ENCODE measurements at regions not wholly inside any gene's neighbourhood (a gene's known extent, or its start where the extent isn't known, plus 50 kb on each side); places are given as distances from the start of the nearest gene placed in this dataset.

DNA sequence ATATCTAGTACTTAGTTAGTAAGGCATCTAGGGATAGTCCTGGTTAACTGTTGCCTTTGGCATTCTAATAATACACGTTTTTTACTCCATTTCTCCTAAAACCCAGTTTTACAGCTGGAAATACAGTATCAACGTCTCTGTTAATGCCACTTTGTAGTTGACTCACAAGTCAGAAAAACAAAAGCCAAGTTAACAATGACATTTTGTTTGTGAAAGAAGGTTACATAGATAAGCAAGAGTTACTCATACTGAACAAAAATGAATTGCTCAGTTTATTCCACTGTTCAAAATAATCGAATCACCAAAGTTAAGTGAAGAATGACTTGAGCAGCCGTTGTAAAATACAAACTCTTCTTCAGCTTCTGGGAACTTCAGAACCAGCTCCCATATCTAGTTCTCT is 540.3 kb downstream of the ETS1 start:
- no peak overlapping the region for H3K18ac ChIP-seq (ENCODE audit: low read depth, low read length)
- no peak overlapping the region for H3K4ac ChIP-seq (ENCODE audit: low read depth, low read length)
- no peak overlapping the region for H2BK5ac ChIP-seq (ENCODE audit: low read depth, low read length, poor library complexity, severe bottlenecking)
- no peak overlapping the region for H3K4me2 ChIP-seq (ENCODE audit: low read depth, low read length)
- no peak overlapping the region for H4K5ac ChIP-seq (ENCODE audit: low read depth, low read length)
- TF ChIP-seq RAD21 (IDR thresholded peaks at IDR 0.05; ENCODE audit: low read length) (no peak), MXI1 (IDR thresholded peaks at IDR 0.05; ENCODE audit: borderline replicate concordance, low read depth, low read length) (no peak), POLR2A (IDR thresholded peaks at IDR 0.05; ENCODE audit: low read depth, low read length) (no peak), USF2 (IDR thresholded peaks at IDR 0.05; ENCODE audit: low read depth, low read length) (no peak), RFX5 (IDR thresholded peaks at IDR 0.05; ENCODE audit: low read depth, low read length) (no peak), SMC3 (IDR thresholded peaks at IDR 0.05; ENCODE audit: low read depth, low read length) (no peak), NFE2L2 (IDR thresholded peaks at IDR 0.05; ENCODE audit: low read depth, low read length) (no peak), CEBPB (IDR thresholded peaks at IDR 0.05; ENCODE audit: low read depth, low read length) (no peak), FOS (IDR thresholded peaks at IDR 0.05; ENCODE audit: low read depth, low read length) (no peak), RCOR1 (IDR thresholded peaks at IDR 0.05; ENCODE audit: insufficient replicate concordance, low read length) (no peak), MAFK (IDR thresholded peaks at IDR 0.05; ENCODE audit: low read depth, low read length) (no peak), MAZ (IDR thresholded peaks at IDR 0.05; ENCODE audit: borderline replicate concordance, low read depth, low read length) (no peak), CHD1 (IDR thresholded peaks at IDR 0.05; ENCODE audit: low read depth, low read length) (no peak), BHLHE40 (IDR thresholded peaks at IDR 0.05; ENCODE audit: low read depth, low read length) (no peak)
- TF ChIP-seq, protein P1, sequence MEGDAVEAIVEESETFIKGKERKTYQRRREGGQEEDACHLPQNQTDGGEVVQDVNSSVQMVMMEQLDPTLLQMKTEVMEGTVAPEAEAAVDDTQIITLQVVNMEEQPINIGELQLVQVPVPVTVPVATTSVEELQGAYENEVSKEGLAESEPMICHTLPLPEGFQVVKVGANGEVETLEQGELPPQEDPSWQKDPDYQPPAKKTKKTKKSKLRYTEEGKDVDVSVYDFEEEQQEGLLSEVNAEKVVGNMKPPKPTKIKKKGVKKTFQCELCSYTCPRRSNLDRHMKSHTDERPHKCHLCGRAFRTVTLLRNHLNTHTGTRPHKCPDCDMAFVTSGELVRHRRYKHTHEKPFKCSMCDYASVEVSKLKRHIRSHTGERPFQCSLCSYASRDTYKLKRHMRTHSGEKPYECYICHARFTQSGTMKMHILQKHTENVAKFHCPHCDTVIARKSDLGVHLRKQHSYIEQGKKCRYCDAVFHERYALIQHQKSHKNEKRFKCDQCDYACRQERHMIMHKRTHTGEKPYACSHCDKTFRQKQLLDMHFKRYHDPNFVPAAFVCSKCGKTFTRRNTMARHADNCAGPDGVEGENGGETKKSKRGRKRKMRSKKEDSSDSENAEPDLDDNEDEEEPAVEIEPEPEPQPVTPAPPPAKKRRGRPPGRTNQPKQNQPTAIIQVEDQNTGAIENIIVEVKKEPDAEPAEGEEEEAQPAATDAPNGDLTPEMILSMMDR (conservative IDR thresholded peaks at IDR 0.05; ENCODE audit: low read depth, low read length): no peak
- TF ChIP-seq, protein P2, sequence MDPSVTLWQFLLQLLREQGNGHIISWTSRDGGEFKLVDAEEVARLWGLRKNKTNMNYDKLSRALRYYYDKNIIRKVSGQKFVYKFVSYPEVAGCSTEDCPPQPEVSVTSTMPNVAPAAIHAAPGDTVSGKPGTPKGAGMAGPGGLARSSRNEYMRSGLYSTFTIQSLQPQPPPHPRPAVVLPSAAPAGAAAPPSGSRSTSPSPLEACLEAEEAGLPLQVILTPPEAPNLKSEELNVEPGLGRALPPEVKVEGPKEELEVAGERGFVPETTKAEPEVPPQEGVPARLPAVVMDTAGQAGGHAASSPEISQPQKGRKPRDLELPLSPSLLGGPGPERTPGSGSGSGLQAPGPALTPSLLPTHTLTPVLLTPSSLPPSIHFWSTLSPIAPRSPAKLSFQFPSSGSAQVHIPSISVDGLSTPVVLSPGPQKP (IDR thresholded peaks at IDR 0.05; ENCODE audit: borderline replicate concordance, low read depth, low read length): no peak
- H2BK15ac ChIP-seq (ENCODE audit: low read depth, low read length): no peak overlapping the region
- no peak overlapping the region for H4K8ac ChIP-seq (ENCODE audit: low read depth in 2 of 2, low read length in 2 of 2)
- no peak overlapping the region for H3K56ac ChIP-seq (ENCODE audit: extremely low read depth, insufficient read depth, low read length)
- no peak overlapping the region for H3K4me3 ChIP-seq (ENCODE audit: insufficient read depth, low read depth, low read length)
- ATAC-seq (ENCODE audit: low read depth): no peak
- CTCF ChIA-PET: no interaction called here
- H2AFZ ChIP-seq (replicated peaks; ENCODE audit: low read length, poor library complexity): no peak overlapping the region
- H3K9me3 ChIP-seq (ENCODE audit: control insufficient read depth, insufficient read depth, low read length): no peaks in the 10 kb centered on the region
- WGBS, 2 experiments (ENCODE audit: extremely low coverage in 2 of 2, insufficient read length in 1 of 2): 43% methylated on average over 2 of the region's 4 CpGs; no CpG with 5 or more reads in 1 of the 2 experiments
- H4K20me1 ChIP-seq (ENCODE audit: insufficient read depth, low read length): no peaks in the 10 kb centered on the region
- H2AK5ac ChIP-seq (ENCODE audit: low read depth, low read length): no peak overlapping the region
- no peaks in the 10 kb centered on the region for H3K4me1 ChIP-seq (ENCODE audit: control insufficient read depth, insufficient read depth, low read length)
- H3K14ac ChIP-seq (replicated peaks; ENCODE audit: low read depth, low read length): no peak overlapping the region
- POLR2A ChIA-PET (ENCODE audit: unreplicated experiment): no interaction called here
- no peak overlapping the region for H2AK9ac ChIP-seq (replicated peaks; ENCODE audit: low read depth, low read length, poor library complexity)
- no peak overlapping the region for H3K9ac ChIP-seq (ENCODE audit: low read depth, low read length)
- no peak overlapping the region for H2BK20ac ChIP-seq (ENCODE audit: low read depth, low read length)
- no peaks in the 10 kb centered on the region for H3K9me1 ChIP-seq (ENCODE audit: insufficient read depth, low read length)
- BruUV-seq (replicated peaks): no TSS peak
- no peaks in the 10 kb centered on the region for H3K36me3 ChIP-seq (ENCODE audit: control insufficient read depth, insufficient read depth, low read length)
- H4K91ac ChIP-seq (ENCODE audit: insufficient read depth, low read depth, low read length): no peak overlapping the region
- dilution Hi-C loops (cut with HindIII; ENCODE audit: low sequenced_read_pairs, unreplicated experiment): no loop called here
- H2BK120ac ChIP-seq (ENCODE audit: low read depth, low read length): no peak overlapping the region
- no peaks in the 10 kb centered on the region for H3K79me1 ChIP-seq (ENCODE audit: low read depth in 1 of 2, low read length in 2 of 2)
- no peak overlapping the region for H3K27ac ChIP-seq (ENCODE audit: insufficient read depth, low read length)
- H3K23ac ChIP-seq (ENCODE audit: low read depth, low read length): no peak overlapping the region
- in situ Hi-C loops (cut with MboI; ENCODE audit: low sequenced_read_pairs): loop anchor here (25.0 kb wide), 4 partner anchors 365 to 1610 kb away; no protein-coding TSS in a partner anchor
- no peaks in the 10 kb centered on the region for H3K27me3 ChIP-seq (ENCODE audit: control insufficient read depth, insufficient read depth, low read length)
- peak; percentile 7 for DNase-seq
- intact Hi-C loops (cut with micrococcal nuclease): no loop called here
